ENCODE measurements at regions not wholly inside any gene's neighbourhood (a gene's known extent, or its start where the extent isn't known, plus 50 kb on each side); places are given as distances from the start of the nearest gene placed in this dataset.

- Histone ChIP-seq H3K14ac (ENCODE audit: insufficient read length) (no peak overlapping the region), H2BK120ac (replicated peaks; ENCODE audit: low read depth, low read length) (no peak overlapping the region), H3K56ac (replicated peaks; ENCODE audit: insufficient read length, low read depth, low read length) (no peak overlapping the region), H3K27ac (ENCODE audit: low read depth, low read length) (no peak overlapping the region), H4K5ac (ENCODE audit: insufficient read length, low read depth, low read length) (no peak overlapping the region), H2AFZ (ENCODE audit: low read length) (no peak overlapping the region), H3K23me2 (ENCODE audit: low read depth, low read length) (no peaks in the 10 kb centered on the region), H2BK20ac (ENCODE audit: low read length) (no peak overlapping the region), H4K91ac (replicated peaks; ENCODE audit: insufficient read length, low read length) (no peak overlapping the region), H3K4me2 (ENCODE audit: insufficient read depth in 1 of 2, low read depth in 2 of 2, low read length in 2 of 2) (no peak overlapping the region), H4K8ac (ENCODE audit: extremely low read depth, insufficient read depth, low read length) (no peak overlapping the region), H3K79me2 (ENCODE audit: control insufficient read depth in 1 of 2, insufficient read depth in 2 of 2, low read length in 2 of 2) (no peaks in the 10 kb centered on the region), H4K20me1 (replicated peaks in 1 of 2; ENCODE audit: control insufficient read depth in 1 of 2, insufficient read depth in 2 of 2, low read length in 2 of 2) (no peaks in the 10 kb centered on the region), H2BK12ac (ENCODE audit: low read depth, low read length) (no peak overlapping the region), H3K79me1 (ENCODE audit: low read depth, low read length) (no peaks in the 10 kb centered on the region), H3K18ac (ENCODE audit: extremely low read depth, low read length) (no peak overlapping the region), H2AK5ac (ENCODE audit: low read depth, low read length) (no peak overlapping the region), H3K4me3 (ENCODE audit: extremely low read depth in 1 of 4, insufficient read depth in 2 of 4, low read depth in 3 of 4, low read length in 4 of 4) (no peak overlapping the region), H2BK5ac (ENCODE audit: low read depth, low read length) (no peak overlapping the region), H2BK15ac (ENCODE audit: low read length) (no peak overlapping the region), H3K9ac (replicated peaks in 1 of 4; ENCODE audit: extremely low read depth in 1 of 4, low read depth in 3 of 4, low read length in 3 of 4) (no peak overlapping the region), H3K23ac (ENCODE audit: insufficient read length) (no peak overlapping the region), H3K9me3 (ENCODE audit: insufficient read depth in 2 of 2, low read depth in 1 of 2, low read length in 1 of 2) (no peaks in the 10 kb centered on the region), H3K4me1 (replicated peaks in 1 of 4; ENCODE audit: control insufficient read depth in 3 of 4, insufficient read depth in 4 of 4, low read length in 3 of 4) (no peaks in the 10 kb centered on the region), H3K36me3 (ENCODE audit: control insufficient read depth in 2 of 4, insufficient read depth in 4 of 4, low read length in 3 of 4) (no peaks in the 10 kb centered on the region), H3K27me3 (replicated peaks in 1 of 4; ENCODE audit: control insufficient read depth in 3 of 4, extremely low read depth in 1 of 4, insufficient read depth in 3 of 4, low read length in 3 of 4) (no peaks in the 10 kb centered on the region), H3K4ac (replicated peaks; ENCODE audit: insufficient read length, low read depth, low read length) (no peak overlapping the region)
- no peak for TF ChIP-seq CHD1 (IDR thresholded peaks at IDR 0.05; ENCODE audit: low read depth, low read length)
- TF ChIP-seq ATF2 (IDR thresholded peaks at IDR 0.05; ENCODE audit: low read length): no peak
- no peak for TF ChIP-seq CHD2 (IDR thresholded peaks at IDR 0.05; ENCODE audit: low read length)
- no peak for TF ChIP-seq SP4 (IDR thresholded peaks at IDR 0.05; ENCODE audit: low read length)
- TF ChIP-seq SAP30 (IDR thresholded peaks at IDR 0.05; ENCODE audit: insufficient read depth, insufficient replicate concordance, low read length): no peak
- no peak for TF ChIP-seq NANOG (IDR thresholded peaks at IDR 0.05; ENCODE audit: insufficient read depth, low read depth, low read length, poor library complexity, severe bottlenecking)
- no peak for TF ChIP-seq SP1 (IDR thresholded peaks at IDR 0.05; ENCODE audit: low read depth, low read length)
- no peak for TF ChIP-seq JUND (IDR thresholded peaks at IDR 0.05; ENCODE audit: low read length)
- ChIA-PET CTCF (ENCODE audit: partially characterized antibody) (interaction anchor here (0.9 to 1.5 kb wide), 2 partner anchors 18 to 276 kb away, joined by 3 read pairs; no protein-coding TSS in a partner anchor), POLR2A (ENCODE audit: partially characterized antibody) (no interaction called here)
- WGBS, 2 experiments (ENCODE audit: extremely low coverage in 1 of 2, insufficient coverage in 1 of 2, insufficient read length in 1 of 2, insufficient replicate concordance in 2 of 2, low coverage in 1 of 2, low lambda C conversion rate in 2 of 2, missing lambda C conversion rate in 1 of 2): 94% methylated on average over 2 of the region's 2 CpGs; no CpG with 5 or more reads in 1 of the 2 experiments
- FAIRE-seq (no peak), DNase-seq (ENCODE audit: low read depth in 1 of 2, low spot score in 2 of 2) (no peak)
Observed at GRCh38 chr6:99129835-99130234, 182.1 kb upstream of the FBXL4 start.
